Uterus (tissue), 3 donors: ENCODE measurements at regions not wholly inside any gene's neighbourhood (a gene's known extent, or its start where the extent isn't known, plus 50 kb on each side); places are given as distances from the start of the nearest gene placed in this dataset.

ENCODE experiments used
- DNase-seq, 2 donors: peaks; one replicate each; pipeline ENCODE4 v3.0.0-alpha.2; 2019 to 2020
- H3K27ac ChIP-seq, 2 donors: fragments of 200-600 bp; sonication (generic); 1 replicate in 1 of 2; 2 replicates in 1 of 2; pipeline ENCODE4 v1.5.1; 2016 to 2018
- H3K27me3 ChIP-seq, 2 donors: fragments of 200-600 bp; sonication (generic); one replicate each; pipeline ENCODE4 v1.5.1; 2018 to 2019; ENCODE audit warnings: control low read depth in 1 of 2
- H3K36me3 ChIP-seq, 2 donors: fragments of 200-600 bp; sonication (generic); one replicate each; pipeline ENCODE4 v1.5.1; 2019; ENCODE audit warnings: control low read depth in 1 of 2
- H3K4me1 ChIP-seq, 2 donors: fragments of 200-600 bp; sonication (generic); one replicate each; pipeline ENCODE4 v1.5.1; 2018 to 2019; ENCODE audit warnings: control low read depth in 1 of 2
- H3K4me3 ChIP-seq, 2 donors: fragments of 200-600 bp; sonication (generic); 1 replicate in 1 of 2; 2 replicates in 1 of 2; pipeline ENCODE4 v1.5.1; 2018 to 2019; ENCODE audit warnings: mild to moderate bottlenecking in 1 of 2
- H3K9me3 ChIP-seq, 2 donors: fragments of 200-600 bp; sonication (generic); one replicate each; pipeline ENCODE4 v1.5.1; 2019; ENCODE audit warnings: control low read depth in 1 of 2
- CTCF ChIP-seq, 4 experiments: fragments of 200-600 bp in 2 of 4; fragments of 450-650 bp in 2 of 4; sonication (generic) in 2 of 4; IDR thresholded peaks; one replicate each; pipeline ENCODE4 v1.5.1; 2016 to 2019; ENCODE audit warnings: antibody characterized with exemption in 4 of 4, mild to moderate bottlenecking in 2 of 4, moderate library complexity in 1 of 4
- POLR2A ChIP-seq, 2 donors: fragments of 450-650 bp; IDR thresholded peaks; one replicate each; pipeline ENCODE4 v1.6.1; 2016; ENCODE audit warnings: antibody characterized with exemption in 2 of 2, mild to moderate bottlenecking in 1 of 2, moderate library complexity in 1 of 2
- intact Hi-C: fragments of 100-400 bp; cut with DNase I; formaldehyde crosslinking; loops from one replicate; pipeline ENCODE4 v1.15.1; 2023; ENCODE audit warnings: low total_unique reads
- donor health status: DM: yes; HTN: yes; CAD: no.

GRCh38 chr2:16190446-16191270, 250.3 kb downstream of the MYCN start:
- H3K4me1 ChIP-seq, result no peaks in the 10 kb centered on the region
- no peaks in the 10 kb centered on the region for H3K36me3 ChIP-seq
- no peak overlapping the region for H3K4me3 ChIP-seq
- H3K9me3 ChIP-seq, result no peaks in the 10 kb centered on the region
- H3K27me3 ChIP-seq, result no peaks in the 10 kb centered on the region
- no peak for DNase-seq
- H3K27ac ChIP-seq, result no peak overlapping the region
- no peak for TF ChIP-seq POLR2A (IDR thresholded peaks at IDR 0.05)
- TF ChIP-seq CTCF (IDR thresholded peaks at IDR 0.05), result no peak
- intact Hi-C loops, result no loop called here

DNA sequence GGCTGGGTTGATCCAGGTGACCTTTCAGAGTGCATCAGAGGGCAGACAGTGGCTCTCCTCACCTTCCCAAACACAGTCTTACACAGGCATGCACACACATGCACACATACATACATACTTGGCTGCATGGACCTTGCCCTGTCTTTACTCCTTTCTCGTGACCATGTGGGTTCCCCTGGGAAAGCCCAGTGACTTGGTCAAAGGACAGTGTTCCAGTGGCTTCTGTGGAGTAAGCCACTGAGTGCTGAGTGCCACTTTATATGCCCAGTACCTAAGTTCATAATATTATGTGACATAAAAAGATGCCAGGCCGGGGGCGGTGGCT, 249.4 kb downstream of the MYCN start:
- Histone ChIP-seq H3K4me3 (no peak overlapping the region), H3K36me3 (no peaks in the 10 kb centered on the region), H3K9me3 (no peaks in the 10 kb centered on the region), H3K4me1 (no peaks in the 10 kb centered on the region), H3K27me3 (no peaks in the 10 kb centered on the region), H3K27ac (no peak overlapping the region)
- intact Hi-C loops, result no loop called here
- no peak for DNase-seq
- TF ChIP-seq CTCF (IDR thresholded peaks at IDR 0.05) (no peak), POLR2A (IDR thresholded peaks at IDR 0.05) (no peak)

DNA sequence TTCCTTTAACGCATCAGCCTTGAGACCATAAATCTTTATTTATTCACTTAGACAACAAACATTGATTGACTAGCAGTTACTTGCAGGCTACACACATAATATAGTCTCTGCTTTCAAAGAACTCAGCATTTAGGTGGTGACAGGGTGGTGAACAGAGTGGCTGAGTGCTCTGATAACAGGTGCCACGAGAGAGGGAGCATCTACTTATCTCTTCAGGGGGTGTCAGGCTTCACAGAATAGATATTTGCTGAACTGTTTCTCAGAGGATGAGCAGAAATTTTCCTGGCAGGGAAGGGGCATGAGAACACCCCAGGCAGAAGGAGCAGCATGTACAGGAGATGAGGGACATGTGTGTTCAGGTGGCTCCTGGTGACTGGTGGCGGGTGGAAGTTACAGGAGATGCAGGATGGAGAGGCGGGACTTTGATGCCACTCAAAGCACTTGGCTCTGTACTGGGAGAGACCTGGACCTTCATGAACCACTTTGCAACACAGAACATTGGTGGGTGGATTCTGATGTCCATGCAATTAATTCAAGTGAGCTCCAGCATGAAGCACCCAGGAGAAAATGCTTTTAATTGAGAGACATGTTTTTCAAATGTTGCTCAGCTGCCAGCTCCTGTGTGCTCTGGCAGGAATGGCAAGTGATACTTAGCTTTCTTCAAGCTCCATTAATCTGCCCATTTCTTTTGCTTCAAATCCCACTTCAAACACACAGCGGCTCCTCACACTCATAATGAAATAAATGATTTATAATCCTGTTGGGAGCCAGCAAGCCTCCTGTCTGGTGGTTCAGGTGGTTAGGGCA, 248.9 kb downstream of the MYCN start:
- H3K4me3 ChIP-seq, result no peak overlapping the region
- no peaks in the 10 kb centered on the region for H3K4me1 ChIP-seq
- no peaks in the 10 kb centered on the region for H3K27me3 ChIP-seq
- no peaks in the 10 kb centered on the region for H3K36me3 ChIP-seq
- no peaks in the 10 kb centered on the region for H3K9me3 ChIP-seq
- DNase-seq, result no peak
- TF ChIP-seq CTCF (IDR thresholded peaks at IDR 0.05) (no peak), POLR2A (IDR thresholded peaks at IDR 0.05) (no peak)
- intact Hi-C loops, result no loop called here
- no peak overlapping the region for H3K27ac ChIP-seq

- H3K4me1 ChIP-seq, result no peaks in the 10 kb centered on the region
- H3K4me3 ChIP-seq, result no peak overlapping the region
- no peaks in the 10 kb centered on the region for H3K36me3 ChIP-seq
- TF ChIP-seq CTCF (IDR thresholded peaks at IDR 0.05) (no peak), POLR2A (IDR thresholded peaks at IDR 0.05) (no peak)
- H3K27ac ChIP-seq, result no peak overlapping the region
- no peak for DNase-seq
- H3K9me3 ChIP-seq, result no peaks in the 10 kb centered on the region
- H3K27me3 ChIP-seq, result no peaks in the 10 kb centered on the region
- intact Hi-C loops, result no loop called here
These were observed 248.0 kb downstream of the MYCN start for GRCh38 chr2:16188261-16188890.

- no peak overlapping the region for H3K27ac ChIP-seq
- no peaks in the 10 kb centered on the region for H3K4me1 ChIP-seq
- H3K9me3 ChIP-seq, result no peaks in the 10 kb centered on the region
- no peak for DNase-seq
- H3K27me3 ChIP-seq, result no peaks in the 10 kb centered on the region
- intact Hi-C loops, result no loop called here
- no peak for TF ChIP-seq POLR2A (IDR thresholded peaks at IDR 0.05)
- H3K36me3 ChIP-seq, result no peaks in the 10 kb centered on the region
- no peak overlapping the region for H3K4me3 ChIP-seq
These were observed 247.1 kb downstream of the MYCN start for GRCh38 chr2:16187482-16187817.
